ENCODE measurements at regions not wholly inside any gene's neighbourhood (a gene's known extent, or its start where the extent isn't known, plus 50 kb on each side); places are given as distances from the start of the nearest gene placed in this dataset.
"Not testable (repeated sequence)": the region's sequence is repeated elsewhere in the genome, so short reads cannot be mapped to it uniquely, and the experiment has no call there.

DNA sequence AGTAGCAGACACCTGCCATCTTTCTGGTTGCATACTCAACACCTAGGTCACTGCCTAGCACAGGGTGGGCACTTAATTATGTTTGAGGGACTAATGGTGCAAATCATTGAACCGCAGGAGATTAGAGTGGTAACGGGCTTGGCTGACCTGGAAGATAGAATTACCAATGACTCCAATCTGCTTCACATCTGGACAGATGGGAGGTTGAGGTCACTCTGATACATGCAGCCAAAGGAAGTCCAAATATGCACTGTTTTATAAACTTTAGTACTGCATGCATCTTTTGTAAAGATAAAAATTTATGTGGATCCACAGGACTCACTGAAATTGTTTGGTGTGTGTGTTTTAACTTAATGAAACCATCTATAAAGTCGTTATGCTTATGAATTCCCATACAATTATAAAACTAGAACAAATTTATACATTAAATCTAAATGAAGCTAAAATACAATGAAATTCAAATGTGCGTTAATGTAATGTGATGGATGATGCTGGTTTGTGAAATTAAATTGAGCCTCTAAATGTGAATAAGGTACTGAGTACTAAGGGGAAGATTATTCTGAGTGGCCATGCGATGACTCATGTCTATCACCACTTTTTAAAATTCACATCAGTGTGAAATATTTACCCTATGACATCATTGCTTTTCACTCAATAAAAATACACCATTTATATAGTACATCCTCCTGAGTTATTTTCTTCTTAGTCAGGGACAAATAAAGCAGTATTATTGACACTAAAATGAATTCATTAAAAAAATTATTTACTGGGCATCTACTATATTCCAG is 224.7 kb upstream of the FAM78B start:
- TF ChIP-seq POLR2A (IDR thresholded peaks at IDR 0.05), result no peak
- no peak for TF ChIP-seq POLR2AphosphoS5 (IDR thresholded peaks at IDR 0.05)
- TF ChIP-seq EP300 (IDR thresholded peaks at IDR 0.05), result no peak
- TF ChIP-seq, protein P1, sequence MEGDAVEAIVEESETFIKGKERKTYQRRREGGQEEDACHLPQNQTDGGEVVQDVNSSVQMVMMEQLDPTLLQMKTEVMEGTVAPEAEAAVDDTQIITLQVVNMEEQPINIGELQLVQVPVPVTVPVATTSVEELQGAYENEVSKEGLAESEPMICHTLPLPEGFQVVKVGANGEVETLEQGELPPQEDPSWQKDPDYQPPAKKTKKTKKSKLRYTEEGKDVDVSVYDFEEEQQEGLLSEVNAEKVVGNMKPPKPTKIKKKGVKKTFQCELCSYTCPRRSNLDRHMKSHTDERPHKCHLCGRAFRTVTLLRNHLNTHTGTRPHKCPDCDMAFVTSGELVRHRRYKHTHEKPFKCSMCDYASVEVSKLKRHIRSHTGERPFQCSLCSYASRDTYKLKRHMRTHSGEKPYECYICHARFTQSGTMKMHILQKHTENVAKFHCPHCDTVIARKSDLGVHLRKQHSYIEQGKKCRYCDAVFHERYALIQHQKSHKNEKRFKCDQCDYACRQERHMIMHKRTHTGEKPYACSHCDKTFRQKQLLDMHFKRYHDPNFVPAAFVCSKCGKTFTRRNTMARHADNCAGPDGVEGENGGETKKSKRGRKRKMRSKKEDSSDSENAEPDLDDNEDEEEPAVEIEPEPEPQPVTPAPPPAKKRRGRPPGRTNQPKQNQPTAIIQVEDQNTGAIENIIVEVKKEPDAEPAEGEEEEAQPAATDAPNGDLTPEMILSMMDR (IDR thresholded peaks at IDR 0.05), result no peak
- H3K9me3 ChIP-seq, result no peaks in the 10 kb centered on the region
- no peaks in the 10 kb centered on the region for H3K4me1 ChIP-seq
- no peak overlapping the region for H3K27ac ChIP-seq
- H3K4me3 ChIP-seq, result no peak overlapping the region
- 71% methylated on average over 5 of the region's 5 CpGs for WGBS
- no peak for DNase-seq (ENCODE audit: low spot score in 2 of 2)
- H3K27me3 ChIP-seq, result no peaks in the 10 kb centered on the region
- no peaks in the 10 kb centered on the region for H3K36me3 ChIP-seq

DNA sequence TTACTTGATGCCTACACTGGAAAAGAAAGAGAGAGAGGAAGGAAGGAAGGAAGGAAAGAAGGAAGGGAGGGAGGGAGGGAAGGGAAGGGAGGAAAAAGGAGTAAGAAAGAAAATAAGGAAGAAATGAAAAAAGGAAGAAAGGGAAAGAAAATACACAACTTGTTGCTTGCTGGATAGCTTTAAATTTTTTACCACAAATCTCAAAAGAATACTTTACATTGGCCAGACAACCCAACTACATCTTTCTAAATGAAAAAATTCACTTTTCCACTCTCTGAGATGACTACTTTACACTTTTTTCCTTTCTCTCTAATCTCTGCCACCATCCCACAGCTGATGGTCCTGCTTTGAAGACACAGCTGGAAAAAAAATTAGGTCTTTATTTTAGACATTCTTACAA is 228.9 kb upstream of the FAM78B start:
- Histone ChIP-seq H3K4me3 (no peak overlapping the region), H3K27me3 (no peaks in the 10 kb centered on the region), H3K27ac (no peak overlapping the region), H3K36me3 (no peaks in the 10 kb centered on the region), H3K9me3 (no peaks in the 10 kb centered on the region), H3K4me1 (no peaks in the 10 kb centered on the region)
- TF ChIP-seq, protein P1 (IDR thresholded peaks at IDR 0.05), result no peak
- TF ChIP-seq EP300 (IDR thresholded peaks at IDR 0.05), result no peak
- TF ChIP-seq POLR2A (IDR thresholded peaks at IDR 0.05), result no peak
- no peak for TF ChIP-seq POLR2AphosphoS5 (IDR thresholded peaks at IDR 0.05)
- DNase-seq (ENCODE audit: low spot score in 2 of 2), result no peak

DNA sequence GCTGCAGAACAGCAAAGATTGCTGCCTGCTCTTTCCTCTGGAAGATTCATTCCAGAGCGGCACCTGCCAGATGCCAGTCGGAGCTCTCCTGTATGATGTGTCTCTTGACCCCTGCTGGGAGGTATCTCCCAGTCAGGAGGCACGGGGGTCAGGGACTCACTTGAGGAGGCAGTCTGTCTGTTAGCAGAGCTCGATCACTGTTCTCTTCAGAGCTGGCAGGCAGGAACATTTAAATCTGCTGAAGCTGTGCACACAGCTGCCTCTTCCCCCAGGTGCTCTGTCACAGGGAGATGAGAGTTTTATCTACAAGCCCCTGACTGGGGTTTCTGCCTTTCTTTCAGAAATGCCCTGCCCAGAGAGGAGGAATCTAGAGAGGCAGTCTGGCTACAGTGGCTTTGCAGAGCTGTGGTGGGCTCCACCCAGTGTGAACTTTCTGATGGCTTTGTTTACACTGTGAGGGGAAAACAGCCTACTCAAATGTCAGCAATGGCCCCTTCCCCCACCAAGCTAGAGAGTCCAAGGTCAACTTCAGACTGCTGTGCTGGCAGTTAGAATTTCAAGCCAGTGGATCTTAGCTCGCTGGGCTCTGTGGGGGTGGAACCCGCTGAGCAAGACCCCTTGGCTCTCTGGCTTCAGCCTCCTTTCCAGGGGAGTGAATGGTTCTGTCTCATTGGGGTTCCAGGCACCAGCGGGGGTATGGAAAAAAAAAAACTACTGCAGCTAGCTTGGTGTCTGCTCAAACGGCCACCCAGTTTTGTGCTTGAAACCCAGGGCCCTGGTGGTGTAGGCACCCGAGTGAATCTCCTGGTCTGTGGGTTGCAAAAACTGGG is 242.7 kb upstream of the FAM78B start:
- not testable (repeated sequence) for H3K4me3 ChIP-seq; H3K4me1 ChIP-seq; H3K27me3 ChIP-seq; H3K27ac ChIP-seq; H3K36me3 ChIP-seq; DNase-seq (ENCODE audit: low spot score in 2 of 2); H3K9me3 ChIP-seq
- 61% methylated on average over 9 of the region's 9 CpGs for WGBS

DNA sequence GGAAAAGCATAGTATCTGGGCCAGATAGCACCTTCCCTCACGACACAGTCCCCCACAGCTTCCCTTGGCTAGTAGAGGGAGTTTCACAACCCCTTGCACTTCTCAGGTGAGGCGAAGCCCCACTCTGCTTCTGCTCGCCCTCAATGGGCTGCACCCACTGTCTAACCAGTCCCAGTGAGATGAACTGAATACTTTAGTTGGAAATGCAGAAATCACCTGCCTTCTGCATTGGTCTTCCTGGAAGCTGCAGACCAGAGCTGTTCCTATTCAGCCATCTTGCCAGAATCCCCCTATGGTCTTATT is 243.2 kb upstream of the FAM78B start:
- Histone ChIP-seq H3K27me3 (no peaks in the 10 kb centered on the region), H3K4me1 (no peaks in the 10 kb centered on the region), H3K4me3 (no peak overlapping the region), H3K27ac (no peak overlapping the region), H3K36me3 (no peaks in the 10 kb centered on the region), H3K9me3 (no peaks in the 10 kb centered on the region)
- no peak for DNase-seq (ENCODE audit: low spot score in 2 of 2)
- TF ChIP-seq EP300 (IDR thresholded peaks at IDR 0.05) (no peak), POLR2A (IDR thresholded peaks at IDR 0.05) (no peak), POLR2AphosphoS5 (IDR thresholded peaks at IDR 0.05) (no peak)
- TF ChIP-seq, protein P1 (IDR thresholded peaks at IDR 0.05), result no peak
- 91% methylated on average over 3 of the region's 3 CpGs for whole genome bisulfite sequencing

DNA sequence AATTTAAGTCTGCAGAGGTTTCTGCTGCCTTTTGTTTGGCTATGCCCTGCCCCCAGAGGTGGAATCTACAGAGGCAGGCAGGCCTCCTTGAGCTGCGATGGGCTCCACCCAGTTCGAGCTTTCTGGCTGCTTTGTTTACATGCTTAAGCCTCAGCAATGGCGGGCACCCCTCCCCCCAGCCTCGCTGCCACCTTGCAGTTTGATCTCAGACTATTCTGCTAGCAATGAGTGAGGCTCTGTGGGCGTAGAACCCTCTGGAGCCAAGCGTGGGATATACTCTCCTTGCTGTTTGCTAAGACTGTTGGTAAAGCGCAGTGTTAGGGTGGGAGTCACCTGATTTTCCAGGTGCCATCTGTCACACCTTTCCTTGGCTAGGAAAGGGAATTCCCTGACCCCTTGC is 250.0 kb upstream of the FAM78B start:
- not testable (repeated sequence) for H3K4me1 ChIP-seq; H3K36me3 ChIP-seq; H3K27ac ChIP-seq; H3K4me3 ChIP-seq; H3K27me3 ChIP-seq; DNase-seq (ENCODE audit: low spot score in 2 of 2); H3K9me3 ChIP-seq
- WGBS, result 80% methylated on average over 1 of the region's 7 CpGs

DNA sequence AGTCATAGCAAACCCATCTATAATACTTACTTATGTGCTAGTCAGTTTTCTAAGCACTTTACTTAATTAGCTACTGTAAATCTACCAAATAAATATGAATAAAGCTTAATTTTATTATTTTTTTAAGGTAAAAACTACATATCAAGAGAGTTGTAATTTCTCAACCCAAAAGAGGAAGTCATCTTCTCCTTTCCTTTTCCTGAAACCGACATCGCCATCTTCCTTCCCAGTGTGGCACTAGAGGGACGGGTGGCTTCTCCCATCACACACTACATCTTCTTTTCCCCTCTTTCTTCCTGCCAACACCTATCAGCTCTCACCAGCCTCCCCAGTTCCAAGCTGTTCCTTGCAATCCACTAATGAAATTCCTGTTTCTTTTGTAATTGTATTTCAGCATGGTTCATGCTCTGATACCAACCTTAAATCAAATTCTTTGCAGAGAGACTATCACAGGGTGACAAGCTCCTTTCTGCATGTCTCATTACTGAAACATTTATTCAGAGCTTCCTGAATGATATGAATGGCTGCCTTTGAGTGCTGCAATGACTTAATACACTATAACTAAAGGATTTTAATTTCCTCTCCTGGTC is 251.6 kb upstream of the FAM78B start:
- H3K4me3 ChIP-seq, result no peak overlapping the region
- H3K9me3 ChIP-seq, result peaks cover 5% of the 10 kb centered on the region
- H3K4me1 ChIP-seq, result no peaks in the 10 kb centered on the region
- H3K27me3 ChIP-seq, result no peaks in the 10 kb centered on the region
- H3K36me3 ChIP-seq, result no peaks in the 10 kb centered on the region
- no peak for TF ChIP-seq POLR2AphosphoS5 (IDR thresholded peaks at IDR 0.05)
- TF ChIP-seq EP300 (IDR thresholded peaks at IDR 0.05), result no peak
- TF ChIP-seq, protein P1 (IDR thresholded peaks at IDR 0.05), result no peak
- no peak for TF ChIP-seq POLR2A (IDR thresholded peaks at IDR 0.05)
- no peak overlapping the region for H3K27ac ChIP-seq
- 58% methylated on average over 3 of the region's 3 CpGs for WGBS
- DNase-seq (ENCODE audit: low spot score in 2 of 2), result no peak

DNA sequence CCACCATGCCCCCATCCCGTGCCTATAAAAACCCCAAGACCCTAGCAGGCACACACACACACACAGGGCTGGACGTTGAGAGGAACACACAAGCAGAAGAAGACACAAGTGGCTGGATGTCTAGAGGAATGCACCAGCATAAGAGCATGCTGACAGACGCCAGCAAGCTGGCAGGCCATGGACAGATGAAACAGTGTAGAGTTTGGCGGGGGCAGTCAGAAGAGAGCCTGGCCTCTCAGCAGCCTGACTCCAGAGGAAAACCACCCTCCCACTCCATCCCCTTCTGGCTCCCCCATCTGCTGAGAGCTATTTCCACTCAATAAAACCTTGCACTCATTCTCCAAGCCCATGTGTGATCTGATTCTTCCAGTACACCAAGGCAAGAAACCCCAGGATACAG is 255.8 kb upstream of the FAM78B start:
- not testable (repeated sequence) for H3K27ac ChIP-seq; H3K4me1 ChIP-seq; H3K27me3 ChIP-seq; DNase-seq (ENCODE audit: low spot score in 2 of 2); H3K36me3 ChIP-seq; H3K4me3 ChIP-seq; H3K9me3 ChIP-seq
- WGBS, result 75% methylated on average over 4 of the region's 4 CpGs
